ENCODE measurements at regions not wholly inside any gene's neighbourhood (a gene's known extent, or its start where the extent isn't known, plus 50 kb on each side); places are given as distances from the start of the nearest gene placed in this dataset.
"Not testable (repeated sequence)": the region's sequence is repeated elsewhere in the genome, so short reads cannot be mapped to it uniquely, and the experiment has no call there.

DNA sequence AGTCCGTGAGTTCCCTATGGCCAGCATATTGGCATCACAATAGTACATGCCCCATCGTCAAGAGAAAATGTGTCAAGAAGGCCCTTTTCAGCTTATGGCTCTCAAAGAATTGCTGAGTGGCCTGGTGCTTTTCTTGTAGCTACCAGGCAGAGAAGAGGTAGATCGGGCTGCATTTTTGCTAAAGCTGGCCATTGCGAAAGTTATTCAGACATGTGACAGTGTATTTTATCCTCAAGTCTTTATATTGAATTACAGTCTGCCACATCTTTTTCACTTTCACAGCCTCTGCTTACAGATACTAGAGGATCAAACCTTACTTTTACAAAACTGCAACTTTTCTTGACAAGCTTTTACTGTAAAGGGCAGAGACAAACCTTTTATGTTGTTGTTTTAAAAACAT, 261.5 kb upstream of the IGFBP7 start:
- Histone ChIP-seq H3K27me3 (ENCODE audit: control insufficient read depth in 2 of 2, insufficient read depth in 2 of 2, low read length in 2 of 2) (no peaks in the 10 kb centered on the region), H3K9ac (ENCODE audit: low read depth in 1 of 2, low read length in 2 of 2) (no peak overlapping the region), H3K4me1 (ENCODE audit: control insufficient read depth in 2 of 2, insufficient read depth in 2 of 2, low read length in 2 of 2) (no peaks in the 10 kb centered on the region), H3K27ac (ENCODE audit: low read depth in 2 of 2, low read length in 2 of 2) (no peak overlapping the region), H3K9me3 (ENCODE audit: control insufficient read depth in 2 of 2, low read length in 2 of 2) (no peaks in the 10 kb centered on the region), H3K36me3 (ENCODE audit: control insufficient read depth in 2 of 2, insufficient read depth in 2 of 2, low read length in 2 of 2) (no peaks in the 10 kb centered on the region), H3K4me3 (ENCODE audit: low read length in 2 of 2) (no peak overlapping the region)

GRCh38 chr4:57370691-57371090, 260.5 kb upstream of the IGFBP7 start:
- Histone ChIP-seq H3K9ac (ENCODE audit: low read depth in 1 of 2, low read length in 2 of 2) (no peak overlapping the region), H3K36me3 (ENCODE audit: control insufficient read depth in 2 of 2, insufficient read depth in 2 of 2, low read length in 2 of 2) (no peaks in the 10 kb centered on the region), H3K9me3 (ENCODE audit: control insufficient read depth in 2 of 2, low read length in 2 of 2) (no peaks in the 10 kb centered on the region), H3K27ac (ENCODE audit: low read depth in 2 of 2, low read length in 2 of 2) (no peak overlapping the region), H3K27me3 (ENCODE audit: control insufficient read depth in 2 of 2, insufficient read depth in 2 of 2, low read length in 2 of 2) (no peaks in the 10 kb centered on the region), H3K4me3 (ENCODE audit: low read length in 2 of 2) (no peak overlapping the region), H3K4me1 (ENCODE audit: control insufficient read depth in 2 of 2, insufficient read depth in 2 of 2, low read length in 2 of 2) (no peaks in the 10 kb centered on the region)

DNA sequence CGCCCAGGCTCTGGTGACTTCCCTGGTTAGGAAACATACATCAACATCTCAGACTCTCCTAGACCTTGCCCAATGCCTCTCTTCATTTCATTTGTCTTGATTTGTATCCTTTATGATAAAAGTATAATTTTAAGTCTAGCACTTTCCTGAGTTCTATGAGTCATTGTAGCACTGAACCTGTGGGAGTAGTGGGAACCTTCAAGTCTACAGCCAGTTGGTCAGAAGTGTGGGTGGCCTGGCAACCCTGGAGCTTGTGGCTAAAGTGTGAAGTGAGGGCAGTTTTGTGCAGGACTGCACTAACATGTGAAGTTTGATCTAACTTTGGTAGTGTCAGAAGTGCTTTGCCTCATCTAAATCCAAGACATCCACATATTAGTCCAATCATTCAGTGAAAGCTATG, 259.3 kb upstream of the IGFBP7 start:
- H3K4me3 ChIP-seq (ENCODE audit: low read length in 2 of 2): no peak overlapping the region
- H3K36me3 ChIP-seq (ENCODE audit: control insufficient read depth in 2 of 2, insufficient read depth in 2 of 2, low read length in 2 of 2): no peaks in the 10 kb centered on the region
- H3K9me3 ChIP-seq (ENCODE audit: control insufficient read depth in 2 of 2, low read length in 2 of 2): no peaks in the 10 kb centered on the region
- H3K27ac ChIP-seq (ENCODE audit: low read depth in 2 of 2, low read length in 2 of 2): no peak overlapping the region
- no peaks in the 10 kb centered on the region for H3K27me3 ChIP-seq (ENCODE audit: control insufficient read depth in 2 of 2, insufficient read depth in 2 of 2, low read length in 2 of 2)
- no peaks in the 10 kb centered on the region for H3K4me1 ChIP-seq (ENCODE audit: control insufficient read depth in 2 of 2, insufficient read depth in 2 of 2, low read length in 2 of 2)
- no peak overlapping the region for H3K9ac ChIP-seq (ENCODE audit: low read depth in 1 of 2, low read length in 2 of 2)

DNA sequence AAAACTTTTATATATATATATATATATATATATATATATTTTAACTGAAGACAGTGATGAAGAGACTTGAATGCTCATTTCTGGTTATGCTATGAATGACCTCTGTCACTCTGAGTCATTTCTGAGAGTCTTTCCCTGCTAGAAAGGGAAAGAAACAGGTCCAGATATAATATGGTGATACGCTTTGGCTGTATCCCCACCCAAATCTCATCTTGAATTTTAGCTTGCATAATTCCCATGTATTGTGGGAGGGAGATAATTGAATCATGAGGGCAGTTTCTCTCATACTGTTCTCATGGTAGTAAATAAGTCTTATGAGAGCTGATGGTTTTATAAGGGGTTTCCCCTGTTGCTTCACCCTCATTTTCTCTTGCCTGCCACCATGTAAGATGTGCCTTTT, 254.1 kb upstream of the IGFBP7 start:
- Histone ChIP-seq H3K9me3 (ENCODE audit: control insufficient read depth in 2 of 2, low read length in 2 of 2) (no peaks in the 10 kb centered on the region), H3K4me3 (ENCODE audit: low read length in 2 of 2) (no peak overlapping the region), H3K27ac (ENCODE audit: low read depth in 2 of 2, low read length in 2 of 2) (no peak overlapping the region), H3K4me1 (ENCODE audit: control insufficient read depth in 2 of 2, insufficient read depth in 2 of 2, low read length in 2 of 2) (no peaks in the 10 kb centered on the region), H3K9ac (ENCODE audit: low read depth in 1 of 2, low read length in 2 of 2) (no peak overlapping the region), H3K27me3 (ENCODE audit: control insufficient read depth in 2 of 2, insufficient read depth in 2 of 2, low read length in 2 of 2) (no peaks in the 10 kb centered on the region), H3K36me3 (ENCODE audit: control insufficient read depth in 2 of 2, insufficient read depth in 2 of 2, low read length in 2 of 2) (no peaks in the 10 kb centered on the region)

DNA sequence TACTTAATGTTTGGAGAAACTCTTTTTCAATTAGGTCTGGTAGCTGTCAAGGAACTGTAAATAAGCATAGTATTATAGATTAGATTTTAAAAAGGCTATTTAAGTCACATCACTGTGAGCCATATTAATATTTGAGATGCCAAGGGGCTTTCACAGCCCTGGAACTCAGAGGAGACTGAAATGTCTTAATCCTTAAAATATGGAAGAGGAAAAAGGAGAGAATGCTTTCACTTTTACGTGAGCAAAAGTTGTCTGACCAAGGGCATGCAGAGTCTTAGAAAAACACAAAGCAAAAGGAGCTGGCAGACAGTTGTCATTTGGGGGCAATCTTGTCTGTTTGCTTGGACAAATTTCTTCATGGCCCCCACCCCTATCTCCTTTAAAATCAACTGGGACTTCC, 253.2 kb upstream of the IGFBP7 start:
- no peaks in the 10 kb centered on the region for H3K27me3 ChIP-seq (ENCODE audit: control insufficient read depth in 2 of 2, insufficient read depth in 2 of 2, low read length in 2 of 2)
- H3K9ac ChIP-seq (ENCODE audit: low read depth in 1 of 2, low read length in 2 of 2): no peak overlapping the region
- H3K36me3 ChIP-seq (ENCODE audit: control insufficient read depth in 2 of 2, insufficient read depth in 2 of 2, low read length in 2 of 2): no peaks in the 10 kb centered on the region
- H3K27ac ChIP-seq (ENCODE audit: low read depth in 2 of 2, low read length in 2 of 2): no peak overlapping the region
- no peak overlapping the region for H3K4me3 ChIP-seq (ENCODE audit: low read length in 2 of 2)
- H3K4me1 ChIP-seq (ENCODE audit: control insufficient read depth in 2 of 2, insufficient read depth in 2 of 2, low read length in 2 of 2): no peaks in the 10 kb centered on the region
- H3K9me3 ChIP-seq (ENCODE audit: control insufficient read depth in 2 of 2, low read length in 2 of 2): no peaks in the 10 kb centered on the region

DNA sequence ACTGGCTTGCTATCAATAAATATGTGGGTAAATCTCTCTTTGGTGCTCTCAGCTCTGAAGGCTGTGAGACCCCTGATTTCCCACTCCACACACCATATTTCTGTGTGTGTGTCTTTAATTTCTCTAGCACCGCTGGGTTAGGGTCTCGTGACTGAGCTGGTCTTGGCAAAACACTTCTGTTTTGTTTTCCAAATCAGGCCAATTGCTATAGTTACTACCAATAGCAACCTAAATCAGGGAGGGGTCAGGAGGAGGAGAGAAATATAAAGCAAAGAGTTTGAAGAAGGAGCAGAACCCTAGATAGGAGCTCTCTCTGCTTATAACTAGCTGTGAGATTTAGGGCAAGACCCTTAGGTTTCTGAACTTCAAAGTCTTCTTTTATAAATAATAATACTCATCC, 250.5 kb upstream of the IGFBP7 start:
- no peak overlapping the region for H3K27ac ChIP-seq (ENCODE audit: low read depth in 2 of 2, low read length in 2 of 2)
- no peaks in the 10 kb centered on the region for H3K9me3 ChIP-seq (ENCODE audit: control insufficient read depth in 2 of 2, low read length in 2 of 2)
- H3K4me3 ChIP-seq (ENCODE audit: low read length in 2 of 2): no peak overlapping the region
- H3K9ac ChIP-seq (ENCODE audit: low read depth in 1 of 2, low read length in 2 of 2): no peak overlapping the region
- H3K36me3 ChIP-seq (ENCODE audit: control insufficient read depth in 2 of 2, insufficient read depth in 2 of 2, low read length in 2 of 2): no peaks in the 10 kb centered on the region
- no peaks in the 10 kb centered on the region for H3K27me3 ChIP-seq (ENCODE audit: control insufficient read depth in 2 of 2, insufficient read depth in 2 of 2, low read length in 2 of 2)
- H3K4me1 ChIP-seq (ENCODE audit: control insufficient read depth in 2 of 2, insufficient read depth in 2 of 2, low read length in 2 of 2): no peaks in the 10 kb centered on the region

DNA sequence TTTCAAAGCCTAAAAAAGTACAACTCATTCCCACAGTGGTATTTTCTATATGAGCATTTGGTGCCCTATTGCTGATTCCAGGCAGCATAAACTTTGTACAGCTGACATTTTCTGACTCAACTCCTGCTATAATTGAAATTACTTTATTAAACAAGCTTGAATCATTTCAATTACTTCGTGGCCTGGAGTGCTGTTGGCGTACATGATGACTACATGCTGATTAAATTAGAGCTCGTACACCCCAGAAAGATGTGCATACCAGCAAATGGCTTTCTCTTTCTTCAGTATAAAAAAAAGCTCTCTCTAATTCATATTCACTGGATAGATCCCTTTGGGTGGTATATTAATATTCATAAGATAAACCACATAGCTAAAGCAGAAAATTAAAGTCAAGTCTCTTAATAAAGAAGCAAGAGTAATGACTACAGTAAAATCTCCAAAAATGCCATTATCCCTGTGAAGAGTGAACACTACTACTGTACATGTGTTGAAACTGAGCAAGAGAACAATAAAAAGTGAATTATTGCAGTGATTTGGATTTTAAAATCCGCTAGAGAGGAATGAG, 245.0 kb upstream of the IGFBP7 start:
- H3K4me1 ChIP-seq (ENCODE audit: control insufficient read depth in 2 of 2, insufficient read depth in 2 of 2, low read length in 2 of 2): no peaks in the 10 kb centered on the region
- no peaks in the 10 kb centered on the region for H3K9me3 ChIP-seq (ENCODE audit: control insufficient read depth in 2 of 2, low read length in 2 of 2)
- H3K27ac ChIP-seq (ENCODE audit: low read depth in 2 of 2, low read length in 2 of 2): no peak overlapping the region
- no peak overlapping the region for H3K9ac ChIP-seq (ENCODE audit: low read depth in 1 of 2, low read length in 2 of 2)
- H3K27me3 ChIP-seq (ENCODE audit: control insufficient read depth in 2 of 2, insufficient read depth in 2 of 2, low read length in 2 of 2): no peaks in the 10 kb centered on the region
- H3K4me3 ChIP-seq (ENCODE audit: low read length in 2 of 2): no peak overlapping the region
- no peaks in the 10 kb centered on the region for H3K36me3 ChIP-seq (ENCODE audit: control insufficient read depth in 2 of 2, insufficient read depth in 2 of 2, low read length in 2 of 2)

DNA sequence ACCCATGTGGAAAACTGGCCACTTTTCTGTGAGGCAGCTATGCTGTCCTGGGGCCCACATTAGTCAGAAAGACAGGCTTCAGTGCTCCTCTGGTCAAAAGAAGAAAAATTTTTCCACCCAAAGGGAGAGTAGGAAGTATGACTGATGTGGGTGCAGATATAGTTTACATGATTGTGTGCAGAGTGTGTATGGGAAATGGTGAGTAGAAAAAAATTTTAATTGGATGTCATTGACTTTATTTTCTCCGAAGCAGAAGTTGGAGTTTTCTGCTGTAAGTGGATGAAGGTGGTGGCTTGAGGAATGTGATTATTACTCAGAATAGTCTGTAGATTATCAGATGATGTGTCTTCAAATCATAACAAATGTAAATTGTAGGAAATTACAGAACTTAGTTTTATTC, 241.5 kb upstream of the IGFBP7 start:
- H3K4me1 ChIP-seq (ENCODE audit: control insufficient read depth in 2 of 2, insufficient read depth in 2 of 2, low read length in 2 of 2): no peaks in the 10 kb centered on the region
- no peaks in the 10 kb centered on the region for H3K36me3 ChIP-seq (ENCODE audit: control insufficient read depth in 2 of 2, insufficient read depth in 2 of 2, low read length in 2 of 2)
- H3K9ac ChIP-seq (ENCODE audit: low read depth in 1 of 2, low read length in 2 of 2): no peak overlapping the region
- H3K27me3 ChIP-seq (ENCODE audit: control insufficient read depth in 2 of 2, insufficient read depth in 2 of 2, low read length in 2 of 2): no peaks in the 10 kb centered on the region
- no peak overlapping the region for H3K27ac ChIP-seq (ENCODE audit: low read depth in 2 of 2, low read length in 2 of 2)
- H3K9me3 ChIP-seq (ENCODE audit: control insufficient read depth in 2 of 2, low read length in 2 of 2): no peaks in the 10 kb centered on the region
- no peak overlapping the region for H3K4me3 ChIP-seq (ENCODE audit: low read length in 2 of 2)

DNA sequence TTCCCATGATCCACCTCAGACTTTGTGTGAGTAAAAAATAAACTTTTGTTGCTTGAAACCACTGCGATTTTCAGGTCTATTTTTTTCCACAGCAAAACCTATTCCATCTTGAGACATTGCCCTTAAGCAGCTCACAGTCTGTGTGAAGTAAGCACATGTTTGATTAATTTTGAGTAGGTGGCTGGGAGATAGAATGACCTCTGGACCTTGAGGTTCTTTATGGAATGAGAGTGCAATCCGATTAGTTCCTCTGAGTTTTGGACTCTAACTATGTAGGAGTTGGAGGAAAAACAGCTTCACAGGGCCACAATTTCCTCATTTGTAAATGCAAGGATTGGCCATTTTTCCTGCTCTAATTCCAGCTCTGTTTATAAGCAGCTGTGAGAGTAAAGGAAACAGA, 234.1 kb upstream of the IGFBP7 start:
- Histone ChIP-seq H3K9me3 (ENCODE audit: control insufficient read depth in 2 of 2, low read length in 2 of 2) (no peaks in the 10 kb centered on the region), H3K4me1 (ENCODE audit: control insufficient read depth in 2 of 2, insufficient read depth in 2 of 2, low read length in 2 of 2) (no peaks in the 10 kb centered on the region), H3K9ac (ENCODE audit: low read depth in 1 of 2, low read length in 2 of 2) (no peak overlapping the region), H3K27me3 (ENCODE audit: control insufficient read depth in 2 of 2, insufficient read depth in 2 of 2, low read length in 2 of 2) (no peaks in the 10 kb centered on the region), H3K27ac (ENCODE audit: low read depth in 2 of 2, low read length in 2 of 2) (no peak overlapping the region), H3K36me3 (ENCODE audit: control insufficient read depth in 2 of 2, insufficient read depth in 2 of 2, low read length in 2 of 2) (no peaks in the 10 kb centered on the region), H3K4me3 (ENCODE audit: low read length in 2 of 2) (no peak overlapping the region)

DNA sequence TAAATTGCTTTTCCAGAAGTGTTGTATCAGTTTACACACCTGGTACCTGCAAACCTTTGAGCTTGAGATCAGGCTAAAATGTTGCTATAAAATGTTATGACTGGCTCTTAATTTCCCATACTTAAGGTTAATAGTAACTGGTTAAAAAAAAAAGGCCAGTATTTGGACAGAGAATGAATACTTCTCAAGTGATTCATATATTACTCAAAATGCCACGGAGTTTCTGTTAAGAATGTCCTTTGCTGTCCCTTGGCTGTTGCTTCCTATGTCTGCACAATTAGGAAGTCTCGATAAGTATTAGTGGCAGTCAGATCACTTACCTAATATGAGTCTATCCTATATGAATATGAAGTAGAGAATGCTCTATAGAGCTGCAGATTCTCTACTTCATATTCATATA, 232.2 kb upstream of the IGFBP7 start:
- Histone ChIP-seq H3K36me3 (ENCODE audit: control insufficient read depth in 2 of 2, insufficient read depth in 2 of 2, low read length in 2 of 2) (no peaks in the 10 kb centered on the region), H3K4me1 (ENCODE audit: control insufficient read depth in 2 of 2, insufficient read depth in 2 of 2, low read length in 2 of 2) (no peaks in the 10 kb centered on the region), H3K4me3 (ENCODE audit: low read length in 2 of 2) (no peak overlapping the region), H3K9me3 (ENCODE audit: control insufficient read depth in 2 of 2, low read length in 2 of 2) (no peaks in the 10 kb centered on the region), H3K9ac (ENCODE audit: low read depth in 1 of 2, low read length in 2 of 2) (no peak overlapping the region), H3K27ac (ENCODE audit: low read depth in 2 of 2, low read length in 2 of 2) (no peak overlapping the region), H3K27me3 (ENCODE audit: control insufficient read depth in 2 of 2, insufficient read depth in 2 of 2, low read length in 2 of 2) (no peaks in the 10 kb centered on the region)

DNA sequence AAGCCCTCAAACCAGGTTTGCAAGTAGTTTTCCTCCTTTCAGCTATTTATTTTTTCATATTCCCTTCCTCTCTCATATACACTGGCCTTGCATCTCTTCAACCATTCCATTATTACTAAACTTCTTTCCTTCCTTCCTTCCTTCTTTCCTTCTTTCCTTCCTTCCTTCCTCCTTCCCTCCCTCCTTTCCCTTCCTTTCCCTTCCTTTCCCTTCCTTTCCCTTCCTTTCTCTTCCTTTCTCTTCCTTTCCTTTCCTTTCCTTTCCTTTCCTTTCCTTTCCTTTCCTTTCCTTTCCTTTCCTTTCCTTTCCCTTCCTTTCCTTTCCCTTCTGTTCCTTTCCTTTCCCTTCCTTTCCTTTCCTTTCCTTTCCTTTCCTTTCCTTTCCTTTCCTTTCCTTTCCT, 228.7 kb upstream of the IGFBP7 start:
- H3K4me3 ChIP-seq (ENCODE audit: low read length in 2 of 2); H3K9ac ChIP-seq (ENCODE audit: low read depth in 1 of 2, low read length in 2 of 2); H3K27me3 ChIP-seq (ENCODE audit: control insufficient read depth in 2 of 2, insufficient read depth in 2 of 2, low read length in 2 of 2); H3K36me3 ChIP-seq (ENCODE audit: control insufficient read depth in 2 of 2, insufficient read depth in 2 of 2, low read length in 2 of 2); H3K9me3 ChIP-seq (ENCODE audit: control insufficient read depth in 2 of 2, low read length in 2 of 2); H3K4me1 ChIP-seq (ENCODE audit: control insufficient read depth in 2 of 2, insufficient read depth in 2 of 2, low read length in 2 of 2); H3K27ac ChIP-seq (ENCODE audit: low read depth in 2 of 2, low read length in 2 of 2): not testable (repeated sequence)

Data from mucosa of rectum (tissue), 2 donors.